HG02623 (cell line): ENCODE measurements at regions not wholly inside any gene's neighbourhood (a gene's known extent, or its start where the extent isn't known, plus 50 kb on each side); places are given as distances from the start of the nearest gene placed in this dataset.

Experiments used
- ATAC-seq: cut with Tn5 transposase; IDR thresholded peaks from one replicate; pipeline ENCODE4 v1.9.1; 2021; ENCODE audit warnings: moderate library complexity; ENCODE audit not compliant: unreplicated experiment

- peak; percentile 84 for ATAC-seq
Measured at GRCh38 chr3:28726840-28727239, 378.2 kb upstream of the AZI2 start.

- no peak for ATAC-seq
Measured at GRCh38 chr3:28727307-28727706, 378.7 kb upstream of the AZI2 start.

GRCh38 chr3:28738425-28738824, 389.8 kb upstream of the AZI2 start:
- no peak for ATAC-seq

GRCh38 chr3:28739647-28740046, 391.0 kb upstream of the AZI2 start:
- ATAC-seq, result no peak

- ATAC-seq, result no peak
Measured at GRCh38 chr3:28743271-28743670, 394.6 kb upstream of the AZI2 start.

GRCh38 chr3:28743831-28744230, 395.2 kb upstream of the AZI2 start:
- no peak for ATAC-seq

GRCh38 chr3:28745436-28745835, 396.8 kb upstream of the AZI2 start:
- no peak for ATAC-seq

- ATAC-seq, result no peak
Measured at GRCh38 chr3:28745916-28746617, 397.4 kb upstream of the AZI2 start.

- no peak for ATAC-seq
Measured at GRCh38 chr3:28746990-28747389, 398.4 kb upstream of the AZI2 start.

GRCh38 chr3:28751864-28752263, 403.2 kb upstream of the AZI2 start:
- no peak for ATAC-seq

GRCh38 chr3:28752290-28752689, 403.7 kb upstream of the AZI2 start:
- no peak for ATAC-seq

- no peak for ATAC-seq
Measured at GRCh38 chr3:28756056-28756455, 407.4 kb upstream of the AZI2 start.

- no peak for ATAC-seq
Measured at GRCh38 chr3:28758115-28758514, 409.5 kb upstream of the AZI2 start.

- ATAC-seq, result no peak
Measured at GRCh38 chr3:28761375-28761774, 412.8 kb upstream of the AZI2 start.

GRCh38 chr3:28765194-28765593, 416.6 kb upstream of the AZI2 start:
- ATAC-seq, result no peak

- ATAC-seq, result no peak
Measured at GRCh38 chr3:28768439-28768838, 419.8 kb upstream of the AZI2 start.

GRCh38 chr3:28777806-28778475, 429.3 kb upstream of the AZI2 start:
- no peak for ATAC-seq

- ATAC-seq, result no peak
Measured at GRCh38 chr3:28780480-28780879, 431.9 kb upstream of the AZI2 start.

GRCh38 chr3:28781053-28781452, 432.4 kb upstream of the AZI2 start:
- ATAC-seq, result no peak

- no peak for ATAC-seq
Measured at GRCh38 chr3:28786446-28786845, 437.8 kb upstream of the AZI2 start.

- no peak for ATAC-seq
Measured at GRCh38 chr3:28788571-28788970, 439.9 kb upstream of the AZI2 start.

- ATAC-seq, result no peak
Measured at GRCh38 chr3:28791713-28792255, 443.2 kb upstream of the AZI2 start.
